C1 segment of cervical spinal cord (tissue), 14 donors: ENCODE measurements at regions not wholly inside any gene's neighbourhood (a gene's known extent, or its start where the extent isn't known, plus 50 kb on each side); places are given as distances from the start of the nearest gene placed in this dataset.
A peak's percentile ranks its signal among the peaks of the same experiment; 100 is the strongest.
"Not testable (repeated sequence)": the region's sequence is repeated elsewhere in the genome, so short reads cannot be mapped to it uniquely, and the experiment has no call there.

ENCODE experiments used
- DNase-seq, 14 donors: peaks; one replicate each; lab custom pipeline; 2025; lab: John Stamatoyannopoulos, UW

GRCh38 chr13:28573595-28574373 is 78.9 kb upstream of the FLT1 start:
- DNase-seq: no peak

GRCh38 chr13:28572871-28573270 is 77.9 kb upstream of the FLT1 start:
- no peak for DNase-seq

GRCh38 chr13:28570356-28570755 is 75.4 kb upstream of the FLT1 start:
- not testable (repeated sequence) for DNase-seq

- DNase-seq: no peak
Observed at GRCh38 chr13:28569886-28570285, 75.0 kb upstream of the FLT1 start.

GRCh38 chr13:28568286-28568685 is 73.4 kb upstream of the FLT1 start:
- peak in 5 of 14 donors; percentile 3 to 25 (median 11) for DNase-seq

- DNase-seq: no peak
Observed at GRCh38 chr13:28566891-28567290, 72.0 kb upstream of the FLT1 start.

GRCh38 chr13:28566283-28566682 is 71.4 kb upstream of the FLT1 start:
- DNase-seq: no peak

- DNase-seq: no peak
Observed at GRCh38 chr13:28564030-28564429, 69.1 kb upstream of the FLT1 start.

- DNase-seq: no peak
Observed at GRCh38 chr13:28563609-28564008, 68.7 kb upstream of the FLT1 start.

GRCh38 chr13:28560612-28561011 is 65.7 kb upstream of the FLT1 start:
- DNase-seq: no peak

GRCh38 chr13:28559636-28560259 is 64.8 kb upstream of the FLT1 start:
- DNase-seq: no peak

- DNase-seq: no peak
Observed at GRCh38 chr13:28558567-28558966, 63.6 kb upstream of the FLT1 start.

- no peak for DNase-seq
Observed at GRCh38 chr13:28557725-28558520, 63.0 kb upstream of the FLT1 start.

GRCh38 chr13:28555096-28555495 is 60.2 kb upstream of the FLT1 start:
- no peak for DNase-seq

GRCh38 chr13:28553971-28554370 is 59.0 kb upstream of the FLT1 start:
- DNase-seq: peak in 2 of 14 donors; percentile 8 to 87

GRCh38 chr13:28552288-28552687 is 57.4 kb upstream of the FLT1 start:
- no peak for DNase-seq

- DNase-seq: no peak
Observed at GRCh38 chr13:28551498-28551895, 56.6 kb upstream of the FLT1 start.

GRCh38 chr13:28550721-28551497 is 56.0 kb upstream of the FLT1 start:
- no peak for DNase-seq

GRCh38 chr13:28550091-28550490 is 55.2 kb upstream of the FLT1 start:
- no peak for DNase-seq

- DNase-seq: no peak
Observed at GRCh38 chr13:28548872-28549271, 53.9 kb upstream of the FLT1 start.

- no peak for DNase-seq
Observed at GRCh38 chr13:28548468-28548867, 53.5 kb upstream of the FLT1 start.
